GM12878 (cell line): ENCODE measurements at regions not wholly inside any gene's neighbourhood (a gene's known extent, or its start where the extent isn't known, plus 50 kb on each side); places are given as distances from the start of the nearest gene placed in this dataset.

Source experiments
- ATF2 ChIP-seq: IDR thresholded peaks from 2 replicates; pipeline ENCODE4 v1.6.1; 2012; ENCODE audit warnings: low read length, inconsistent platforms
- HDAC6 ChIP-seq: fragments of 200-600 bp; sonication (generic); IDR thresholded peaks from one replicate; pipeline ENCODE4 v1.8.0; 2017; ENCODE audit warnings: antibody characterized with exemption; ENCODE audit not compliant: unreplicated experiment
- POLR2A ChIP-seq: IDR thresholded peaks from 2 replicates; pipeline ENCODE4 v1.6.1; 2011; ENCODE audit warnings: low read depth, mild to moderate bottlenecking, low read length
- USF2 ChIP-seq: IDR thresholded peaks from 2 replicates; pipeline ENCODE4 v1.6.1; 2011; ENCODE audit warnings: low read depth, low read length, improper control_type of control experiment, borderline replicate concordance

- TF ChIP-seq HDAC6 (no peak), USF2 (no peak), POLR2A (no peak), ATF2 (no peak)
These were observed 742.6 kb upstream of the CXADR start for GRCh38 chr21:16770266-16770665.
